Neural crest cell (in vitro differentiated cells): ENCODE measurements at regions not wholly inside any gene's neighbourhood (a gene's known extent, or its start where the extent isn't known, plus 50 kb on each side); places are given as distances from the start of the nearest gene placed in this dataset.

Experiments
- DNase-seq: peaks from one replicate; pipeline ENCODE4 v3.0.0; 2021; ENCODE audit warnings: low read depth, mixed read lengths, low spot score
- H3K27ac Mint-ChIP-seq: one replicate; pipeline ENCODE4 v1.8.0; 2021; ENCODE audit warnings: mild to moderate bottlenecking, mixed read lengths; ENCODE audit not compliant: unreplicated experiment
- H3K27me3 Mint-ChIP-seq: 2 replicates; pipeline ENCODE4 v1.8.0; 2021; ENCODE audit warnings: low read depth, mild to moderate bottlenecking, mixed read lengths
- H3K36me3 Mint-ChIP-seq: 2 replicates; pipeline ENCODE4 v1.8.0; 2021; ENCODE audit warnings: low read depth, mild to moderate bottlenecking, mixed read lengths
- H3K4me1 Mint-ChIP-seq: 2 replicates; pipeline ENCODE4 v1.8.0; 2021; ENCODE audit warnings: mixed read lengths
- H3K4me3 Mint-ChIP-seq: one replicate; pipeline ENCODE4 v1.8.0; 2021; ENCODE audit warnings: mild to moderate bottlenecking, mixed read lengths
- H3K9me3 Mint-ChIP-seq: 2 replicates; pipeline ENCODE4 v1.8.0; 2021; ENCODE audit warnings: mixed read lengths
- CTCF ChIP-seq: fragments of 200-600 bp; sonication (generic); conservative IDR thresholded peaks from 2 replicates; pipeline ENCODE4 v1.5.0; 2021; ENCODE audit warnings: antibody characterized with exemption, mild to moderate bottlenecking

GRCh38 chr3:115275896-115276295, 128.8 kb upstream of the ZBTB20 start:
- no peaks in the 10 kb centered on the region for H3K27me3 Mint-ChIP-seq
- peaks cover 2% of the 10 kb centered on the region for H3K36me3 Mint-ChIP-seq
- no peak overlapping the region for H3K4me3 Mint-ChIP-seq
- no peak for TF ChIP-seq CTCF
- no peak overlapping the region for H3K27ac Mint-ChIP-seq
- no peak for DNase-seq
- peaks cover 15% of the 10 kb centered on the region for H3K4me1 Mint-ChIP-seq
- peaks cover 3% of the 10 kb centered on the region for H3K9me3 Mint-ChIP-seq

GRCh38 chr3:115279939-115280338, 132.9 kb upstream of the ZBTB20 start:
- H3K4me3 Mint-ChIP-seq, result no peak overlapping the region
- H3K9me3 Mint-ChIP-seq, result no peaks in the 10 kb centered on the region
- no peak overlapping the region for H3K27ac Mint-ChIP-seq
- no peaks in the 10 kb centered on the region for H3K36me3 Mint-ChIP-seq
- no peaks in the 10 kb centered on the region for H3K4me1 Mint-ChIP-seq
- DNase-seq, result no peak
- no peak for TF ChIP-seq CTCF
- no peaks in the 10 kb centered on the region for H3K27me3 Mint-ChIP-seq

- H3K9me3 Mint-ChIP-seq, result no peaks in the 10 kb centered on the region
- H3K27ac Mint-ChIP-seq, result no peak overlapping the region
- H3K4me1 Mint-ChIP-seq, result no peaks in the 10 kb centered on the region
- DNase-seq, result no peak
- H3K4me3 Mint-ChIP-seq, result no peak overlapping the region
- no peaks in the 10 kb centered on the region for H3K27me3 Mint-ChIP-seq
- no peaks in the 10 kb centered on the region for H3K36me3 Mint-ChIP-seq
- no peak for TF ChIP-seq CTCF
These were observed 133.4 kb upstream of the ZBTB20 start for GRCh38 chr3:115280506-115280905.

- no peak for TF ChIP-seq CTCF
- Mint-ChIP-seq H3K9me3 (no peaks in the 10 kb centered on the region), H3K27me3 (no peaks in the 10 kb centered on the region), H3K27ac (no peak overlapping the region), H3K4me1 (no peaks in the 10 kb centered on the region), H3K36me3 (no peaks in the 10 kb centered on the region), H3K4me3 (no peak overlapping the region)
- DNase-seq, result no peak
These were observed 134.9 kb upstream of the ZBTB20 start for GRCh38 chr3:115281697-115282675.

- Mint-ChIP-seq H3K27ac (no peak overlapping the region), H3K27me3 (no peaks in the 10 kb centered on the region), H3K4me1 (no peaks in the 10 kb centered on the region), H3K9me3 (no peaks in the 10 kb centered on the region), H3K36me3 (no peaks in the 10 kb centered on the region), H3K4me3 (no peak overlapping the region)
- TF ChIP-seq CTCF, result no peak
- DNase-seq, result no peak
These were observed 137.9 kb upstream of the ZBTB20 start for GRCh38 chr3:115284980-115285379.
